SK-N-SH (cell line): ENCODE measurements at regions not wholly inside any gene's neighbourhood (a gene's known extent, or its start where the extent isn't known, plus 50 kb on each side); places are given as distances from the start of the nearest gene placed in this dataset.

Experiments used
- ELF1 ChIP-seq: IDR thresholded peaks from 2 replicates; pipeline ENCODE4 v1.4.0; 2012
- EP300 ChIP-seq, 2 experiments: IDR thresholded peaks; 2 replicates each; pipeline versions ENCODE4 v1.4.0 to v1.6.1; 2012; ENCODE audit warnings: borderline replicate concordance in 1 of 2, low read depth in 1 of 2, low read length in 1 of 2
- MEF2A ChIP-seq: IDR thresholded peaks from 2 replicates; pipeline ENCODE4 v1.4.0; 2012; ENCODE audit warnings: low read depth, borderline replicate concordance
- TEAD4 ChIP-seq: IDR thresholded peaks from 2 replicates; pipeline ENCODE4 v1.4.0; 2012; ENCODE audit warnings: mild to moderate bottlenecking, borderline replicate concordance; ENCODE audit not compliant: insufficient read depth

GRCh38 chr7:34282271-34282670 is 375.7 kb upstream of the NPSR1 start:
- TF ChIP-seq ELF1, result no peak
- no peak for TF ChIP-seq TEAD4
- TF ChIP-seq EP300 (IDR thresholded peaks at IDR 0.05; ENCODE audit: borderline replicate concordance in 1 of 2, low read depth in 1 of 2, low read length in 1 of 2), result no peak
- TF ChIP-seq MEF2A, result no peak
